ENCODE measurements at regions not wholly inside any gene's neighbourhood (a gene's known extent, or its start where the extent isn't known, plus 50 kb on each side); places are given as distances from the start of the nearest gene placed in this dataset.

DNA sequence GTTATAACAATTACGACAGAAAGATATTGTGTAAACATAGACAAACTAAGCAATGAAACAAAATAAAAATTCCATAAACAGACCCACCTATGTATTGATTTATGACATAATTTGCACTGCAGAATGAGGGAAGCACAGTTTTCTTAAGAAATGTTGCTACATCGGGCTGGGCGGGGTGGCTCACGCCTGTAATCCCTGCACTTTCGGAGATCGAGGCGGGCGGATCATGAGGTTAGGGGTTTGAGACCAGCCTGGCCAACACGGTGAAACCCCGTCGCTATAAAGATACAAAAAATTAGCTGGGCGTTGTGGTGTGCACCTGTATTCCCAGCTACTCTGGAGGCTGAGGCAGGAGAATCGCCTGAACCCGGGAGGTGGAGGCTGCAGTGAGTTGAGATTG, 1344.4 kb upstream of the WWC1 start:
- Histone ChIP-seq H3K4me1 (ENCODE audit: insufficient read depth, low read length) (no peaks in the 10 kb centered on the region), H3K79me2 (ENCODE audit: insufficient read depth, low read length) (no peaks in the 10 kb centered on the region), H2AFZ (ENCODE audit: low read length) (no peak overlapping the region), H3K4me3 (replicated peaks in 1 of 3; ENCODE audit: insufficient read depth in 1 of 3, low read depth in 2 of 3, low read length in 3 of 3) (no peak overlapping the region), H3K4me2 (ENCODE audit: low read depth, low read length) (no peak overlapping the region), H3K9me3 (ENCODE audit: low read length) (peaks cover 23% of the 10 kb centered on the region; the same call in 1 of the 2 replicates), H4K20me1 (ENCODE audit: insufficient read depth, low read length) (no peaks in the 10 kb centered on the region), H3K27ac (ENCODE audit: extremely low read length, insufficient read depth, low read length) (no peak overlapping the region), H3K27me3 (ENCODE audit: control insufficient read depth in 1 of 2, insufficient read depth in 2 of 2, low read length in 2 of 2) (no peaks in the 10 kb centered on the region), H3K36me3 (replicated peaks in 1 of 2; ENCODE audit: control insufficient read depth in 1 of 2, insufficient read depth in 2 of 2, low read length in 2 of 2) (no peaks in the 10 kb centered on the region), H3K9ac (ENCODE audit: insufficient read depth, low read depth, low read length) (no peak overlapping the region)
- TF ChIP-seq ADNP (CRISPR knock-in tag; IDR thresholded peaks at IDR 0.05), result no peak
- TF ChIP-seq, protein P1, sequence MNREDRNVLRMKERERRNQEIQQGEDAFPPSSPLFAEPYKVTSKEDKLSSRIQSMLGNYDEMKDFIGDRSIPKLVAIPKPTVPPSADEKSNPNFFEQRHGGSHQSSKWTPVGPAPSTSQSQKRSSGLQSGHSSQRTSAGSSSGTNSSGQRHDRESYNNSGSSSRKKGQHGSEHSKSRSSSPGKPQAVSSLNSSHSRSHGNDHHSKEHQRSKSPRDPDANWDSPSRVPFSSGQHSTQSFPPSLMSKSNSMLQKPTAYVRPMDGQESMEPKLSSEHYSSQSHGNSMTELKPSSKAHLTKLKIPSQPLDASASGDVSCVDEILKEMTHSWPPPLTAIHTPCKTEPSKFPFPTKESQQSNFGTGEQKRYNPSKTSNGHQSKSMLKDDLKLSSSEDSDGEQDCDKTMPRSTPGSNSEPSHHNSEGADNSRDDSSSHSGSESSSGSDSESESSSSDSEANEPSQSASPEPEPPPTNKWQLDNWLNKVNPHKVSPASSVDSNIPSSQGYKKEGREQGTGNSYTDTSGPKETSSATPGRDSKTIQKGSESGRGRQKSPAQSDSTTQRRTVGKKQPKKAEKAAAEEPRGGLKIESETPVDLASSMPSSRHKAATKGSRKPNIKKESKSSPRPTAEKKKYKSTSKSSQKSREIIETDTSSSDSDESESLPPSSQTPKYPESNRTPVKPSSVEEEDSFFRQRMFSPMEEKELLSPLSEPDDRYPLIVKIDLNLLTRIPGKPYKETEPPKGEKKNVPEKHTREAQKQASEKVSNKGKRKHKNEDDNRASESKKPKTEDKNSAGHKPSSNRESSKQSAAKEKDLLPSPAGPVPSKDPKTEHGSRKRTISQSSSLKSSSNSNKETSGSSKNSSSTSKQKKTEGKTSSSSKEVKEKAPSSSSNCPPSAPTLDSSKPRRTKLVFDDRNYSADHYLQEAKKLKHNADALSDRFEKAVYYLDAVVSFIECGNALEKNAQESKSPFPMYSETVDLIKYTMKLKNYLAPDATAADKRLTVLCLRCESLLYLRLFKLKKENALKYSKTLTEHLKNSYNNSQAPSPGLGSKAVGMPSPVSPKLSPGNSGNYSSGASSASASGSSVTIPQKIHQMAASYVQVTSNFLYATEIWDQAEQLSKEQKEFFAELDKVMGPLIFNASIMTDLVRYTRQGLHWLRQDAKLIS (CRISPR knock-in tag; IDR thresholded peaks at IDR 0.05), result no peak
- TF ChIP-seq, protein P2, sequence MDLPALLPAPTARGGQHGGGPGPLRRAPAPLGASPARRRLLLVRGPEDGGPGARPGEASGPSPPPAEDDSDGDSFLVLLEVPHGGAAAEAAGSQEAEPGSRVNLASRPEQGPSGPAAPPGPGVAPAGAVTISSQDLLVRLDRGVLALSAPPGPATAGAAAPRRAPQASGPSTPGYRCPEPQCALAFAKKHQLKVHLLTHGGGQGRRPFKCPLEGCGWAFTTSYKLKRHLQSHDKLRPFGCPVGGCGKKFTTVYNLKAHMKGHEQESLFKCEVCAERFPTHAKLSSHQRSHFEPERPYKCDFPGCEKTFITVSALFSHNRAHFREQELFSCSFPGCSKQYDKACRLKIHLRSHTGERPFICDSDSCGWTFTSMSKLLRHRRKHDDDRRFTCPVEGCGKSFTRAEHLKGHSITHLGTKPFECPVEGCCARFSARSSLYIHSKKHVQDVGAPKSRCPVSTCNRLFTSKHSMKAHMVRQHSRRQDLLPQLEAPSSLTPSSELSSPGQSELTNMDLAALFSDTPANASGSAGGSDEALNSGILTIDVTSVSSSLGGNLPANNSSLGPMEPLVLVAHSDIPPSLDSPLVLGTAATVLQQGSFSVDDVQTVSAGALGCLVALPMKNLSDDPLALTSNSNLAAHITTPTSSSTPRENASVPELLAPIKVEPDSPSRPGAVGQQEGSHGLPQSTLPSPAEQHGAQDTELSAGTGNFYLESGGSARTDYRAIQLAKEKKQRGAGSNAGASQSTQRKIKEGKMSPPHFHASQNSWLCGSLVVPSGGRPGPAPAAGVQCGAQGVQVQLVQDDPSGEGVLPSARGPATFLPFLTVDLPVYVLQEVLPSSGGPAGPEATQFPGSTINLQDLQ (CRISPR knock-in tag; IDR thresholded peaks at IDR 0.05), result no peak
- no peak for TF ChIP-seq KDM4B (CRISPR knock-in tag; IDR thresholded peaks at IDR 0.05)
- TF ChIP-seq MTA3 (CRISPR knock-in tag; IDR thresholded peaks at IDR 0.05), result no peak
- WGBS (ENCODE audit: low lambda C conversion rate), result 69% methylated on average over 14 of the region's 14 CpGs
- in situ Hi-C loops (cut with HindIII; ENCODE audit: extremely low pct_ligation_motif_present, low pct_unique_long_range_greater_than_20kb), result no loop called here
- no peak for FAIRE-seq
- no peak for DNase-seq (ENCODE audit: low spot score)
- ChIA-PET CTCF (ENCODE audit: low intra/inter-chr PET ratio, low total read pairs) (no interaction called here), POLR2A (no interaction called here)
- no peak for ATAC-seq
- BruUV-seq (replicated peaks), result no TSS peak
- intact Hi-C loops (cut with micrococcal nuclease; ENCODE audit: unreplicated experiment), result no loop called here
